ENCODE measurements at regions not wholly inside any gene's neighbourhood (a gene's known extent, or its start where the extent isn't known, plus 50 kb on each side); places are given as distances from the start of the nearest gene placed in this dataset.

DNA sequence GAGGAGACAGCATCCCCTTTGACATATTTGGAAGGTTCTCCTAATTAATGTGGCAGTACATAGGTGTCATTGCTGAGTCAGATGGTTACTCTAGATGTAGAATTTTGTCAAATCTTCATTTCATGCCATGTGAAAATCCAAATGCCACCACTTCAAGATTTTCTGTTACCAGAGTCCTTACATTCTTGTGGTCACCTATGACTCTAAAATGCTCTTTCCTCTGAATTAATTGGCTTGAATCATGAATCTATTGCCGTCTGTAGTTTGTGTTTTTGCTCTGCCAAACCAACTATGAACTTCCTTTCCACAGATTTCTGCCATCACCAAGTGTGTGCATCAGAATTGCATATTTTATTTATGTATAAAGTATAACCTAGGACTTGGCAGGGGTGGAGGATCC is 269.4 kb upstream of the ZPLD1 start:
- DNase-seq (ENCODE audit: low read depth), result peak; percentile 80
- in situ Hi-C loops (cut with HindIII; ENCODE audit: low sequenced_read_pairs), result no loop called here
- no peak overlapping the region for H3K4me3 ChIP-seq (ENCODE audit: low read depth, low read length)

GRCh38 chr3:102169915-102170479 is 264.8 kb upstream of the ZPLD1 start:
- TF ChIP-seq, protein P1, sequence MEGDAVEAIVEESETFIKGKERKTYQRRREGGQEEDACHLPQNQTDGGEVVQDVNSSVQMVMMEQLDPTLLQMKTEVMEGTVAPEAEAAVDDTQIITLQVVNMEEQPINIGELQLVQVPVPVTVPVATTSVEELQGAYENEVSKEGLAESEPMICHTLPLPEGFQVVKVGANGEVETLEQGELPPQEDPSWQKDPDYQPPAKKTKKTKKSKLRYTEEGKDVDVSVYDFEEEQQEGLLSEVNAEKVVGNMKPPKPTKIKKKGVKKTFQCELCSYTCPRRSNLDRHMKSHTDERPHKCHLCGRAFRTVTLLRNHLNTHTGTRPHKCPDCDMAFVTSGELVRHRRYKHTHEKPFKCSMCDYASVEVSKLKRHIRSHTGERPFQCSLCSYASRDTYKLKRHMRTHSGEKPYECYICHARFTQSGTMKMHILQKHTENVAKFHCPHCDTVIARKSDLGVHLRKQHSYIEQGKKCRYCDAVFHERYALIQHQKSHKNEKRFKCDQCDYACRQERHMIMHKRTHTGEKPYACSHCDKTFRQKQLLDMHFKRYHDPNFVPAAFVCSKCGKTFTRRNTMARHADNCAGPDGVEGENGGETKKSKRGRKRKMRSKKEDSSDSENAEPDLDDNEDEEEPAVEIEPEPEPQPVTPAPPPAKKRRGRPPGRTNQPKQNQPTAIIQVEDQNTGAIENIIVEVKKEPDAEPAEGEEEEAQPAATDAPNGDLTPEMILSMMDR (IDR thresholded peaks at IDR 0.05; ENCODE audit: low read depth, low read length, missing control alignments), result no peak
- in situ Hi-C loops (cut with HindIII; ENCODE audit: low sequenced_read_pairs), result no loop called here
- DNase-seq (ENCODE audit: low read depth), result no peak
- no peak overlapping the region for H3K4me3 ChIP-seq (ENCODE audit: low read depth, low read length)

More for the DNA sequence above, 269.4 kb upstream of the ZPLD1 start:
- TF ChIP-seq, protein P1 (IDR thresholded peaks at IDR 0.05; ENCODE audit: low read depth, low read length, missing control alignments), result no peak

GRCh38 chr3:102170545-102170944 is 264.3 kb upstream of the ZPLD1 start:
- in situ Hi-C loops (cut with HindIII; ENCODE audit: low sequenced_read_pairs), result no loop called here
- no peak overlapping the region for H3K4me3 ChIP-seq (ENCODE audit: low read depth, low read length)
- DNase-seq (ENCODE audit: low read depth), result no peak
- TF ChIP-seq, protein P1 (IDR thresholded peaks at IDR 0.05; ENCODE audit: low read depth, low read length, missing control alignments), result no peak

GRCh38 chr3:102174312-102174712 is 260.5 kb upstream of the ZPLD1 start:
- H3K4me3 ChIP-seq (ENCODE audit: low read depth, low read length), result no peak overlapping the region
- TF ChIP-seq, protein P1 (IDR thresholded peaks at IDR 0.05; ENCODE audit: low read depth, low read length, missing control alignments), result no peak
- DNase-seq (ENCODE audit: low read depth), result no peak
- in situ Hi-C loops (cut with HindIII; ENCODE audit: low sequenced_read_pairs), result no loop called here

DNA sequence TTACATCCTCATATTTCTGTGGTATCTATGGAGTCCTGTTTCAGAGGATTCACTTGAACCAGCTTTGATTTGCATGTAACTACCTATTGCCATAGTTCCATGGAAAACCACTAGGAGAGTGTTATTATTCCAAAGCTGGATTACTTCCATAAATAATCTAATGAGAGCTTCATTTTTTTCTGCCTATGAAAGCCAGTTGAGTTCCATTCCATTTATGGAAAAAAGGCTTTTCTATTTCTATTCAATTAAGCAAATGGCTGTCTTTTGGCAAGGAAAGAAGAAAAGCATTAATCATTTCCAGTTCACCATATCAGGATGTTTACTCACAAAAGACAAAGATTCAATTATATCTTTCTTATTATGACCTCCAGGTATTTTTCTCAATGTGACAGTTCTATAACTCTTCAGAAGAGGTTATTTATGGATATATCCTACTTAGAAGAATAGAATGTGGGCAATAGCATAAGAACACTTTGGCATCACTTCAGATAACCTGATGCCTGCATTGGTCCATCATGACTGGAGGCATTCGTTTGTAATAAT is 259.9 kb upstream of the ZPLD1 start:
- TF ChIP-seq, protein P1 (IDR thresholded peaks at IDR 0.05; ENCODE audit: low read depth, low read length, missing control alignments), result no peak
- in situ Hi-C loops (cut with HindIII; ENCODE audit: low sequenced_read_pairs), result no loop called here
- H3K4me3 ChIP-seq (ENCODE audit: low read depth, low read length), result no peak overlapping the region
- no peak for DNase-seq (ENCODE audit: low read depth)

DNA sequence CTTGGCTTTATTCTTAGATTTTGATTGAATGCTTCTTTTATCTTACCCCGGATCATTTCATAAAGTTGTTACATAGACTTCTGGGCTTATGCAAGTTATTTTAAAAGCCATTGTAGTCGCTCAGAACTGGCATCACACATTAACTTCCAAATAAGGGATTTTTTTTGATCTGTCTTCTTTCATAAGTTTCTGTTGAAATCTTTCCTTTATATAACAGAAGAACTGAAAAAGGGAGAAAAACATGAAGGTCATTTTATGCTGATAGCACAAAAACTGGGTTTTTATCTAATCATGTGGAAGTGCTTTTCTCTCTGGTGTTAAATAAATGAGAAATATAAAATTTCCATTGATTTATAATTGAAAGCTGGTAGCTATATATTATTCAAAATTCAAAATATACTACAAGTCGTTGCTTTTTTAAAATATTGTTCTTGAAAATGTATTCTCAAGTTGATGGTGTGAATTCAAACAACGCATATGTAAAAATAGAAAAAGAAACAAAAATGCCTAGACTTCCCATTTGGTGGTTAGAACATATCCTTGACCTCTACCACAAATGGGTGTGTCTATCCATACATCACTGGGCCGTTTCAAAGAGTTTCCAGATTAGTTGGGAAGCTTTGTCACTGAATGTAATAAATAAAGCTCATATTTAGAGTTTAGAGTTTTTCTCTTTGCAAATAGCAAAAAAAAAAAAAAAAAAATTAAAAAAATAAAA is 258.3 kb upstream of the ZPLD1 start:
- in situ Hi-C loops (cut with HindIII; ENCODE audit: low sequenced_read_pairs), result no loop called here
- no peak for DNase-seq (ENCODE audit: low read depth)
- no peak overlapping the region for H3K4me3 ChIP-seq (ENCODE audit: low read depth, low read length)
- TF ChIP-seq, protein P1 (IDR thresholded peaks at IDR 0.05; ENCODE audit: low read depth, low read length, missing control alignments), result no peak

All from astrocyte of the cerebellum (primary cell).